ENCODE measurements at regions not wholly inside any gene's neighbourhood (a gene's known extent, or its start where the extent isn't known, plus 50 kb on each side); places are given as distances from the start of the nearest gene placed in this dataset.

GRCh38 chr9:86674487-86674886 lies 272.8 kb downstream of the GAS1 start:
- Histone ChIP-seq H3K27ac (ENCODE audit: low read length) (no peak overlapping the region), H3K4me1 (ENCODE audit: control insufficient read depth in 1 of 2, extremely low read depth in 1 of 2, insufficient read depth in 2 of 2, low read length in 2 of 2) (no peaks in the 10 kb centered on the region), H3K9me3 (no peaks in the 10 kb centered on the region), H3K27me3 (replicated peaks in 1 of 2; ENCODE audit: control insufficient read depth in 2 of 2, extremely low read depth in 1 of 2, insufficient read depth in 2 of 2, low read length in 1 of 2) (no peaks in the 10 kb centered on the region), H3K4me3 (ENCODE audit: control insufficient read depth in 1 of 2, extremely low read depth in 1 of 2, low read length in 1 of 2) (no peak overlapping the region), H3K36me3 (ENCODE audit: control insufficient read depth in 2 of 2, extremely low read depth in 1 of 2, insufficient read depth in 1 of 2, low read length in 1 of 2) (no peaks in the 10 kb centered on the region)
- H3K36me3 Mint-ChIP-seq, result no peaks in the 10 kb centered on the region
- no peak overlapping the region for H3K27ac Mint-ChIP-seq
- ChIA-PET CTCF (no interaction called here), POLR2A (no interaction called here)
- peaks cover 0 to 6% (median 5%) of the 10 kb centered on the region in 3 donors for H3K9me3 Mint-ChIP-seq
- H3K4me3 Mint-ChIP-seq, result no peak overlapping the region
- peaks cover 0 to 7% of the 10 kb centered on the region in 2 donors for H3K27me3 Mint-ChIP-seq
- WGBS (ENCODE audit: insufficient coverage), result 65% methylated on average over 2 of the region's 2 CpGs
- H3K4me1 Mint-ChIP-seq, result no peaks in the 10 kb centered on the region
- DNase-seq, result no peak
- no peak for ATAC-seq (replicated peaks in 1 of 4)

DNA sequence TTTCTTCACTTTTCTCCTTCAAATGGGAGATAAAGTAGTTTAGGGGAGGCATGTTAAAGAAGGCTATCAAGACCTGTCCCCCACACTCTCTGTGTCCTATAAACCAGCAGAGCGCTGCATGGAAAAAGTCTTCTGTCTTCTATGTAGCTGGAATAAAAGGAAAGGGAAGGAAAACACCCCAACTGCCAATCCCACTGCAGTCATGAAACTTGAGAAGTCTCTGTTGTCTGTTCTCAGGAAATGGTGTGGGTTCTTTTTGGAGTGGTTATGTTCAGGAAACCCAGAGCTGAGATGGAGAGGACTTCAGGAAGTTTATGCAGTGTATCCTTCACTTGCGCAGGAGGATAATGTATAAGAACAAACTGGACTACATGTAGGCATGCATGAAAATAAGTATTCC lies 274.3 kb downstream of the GAS1 start:
- Mint-ChIP-seq H3K4me3 (no peak overlapping the region), H3K27me3 (peaks cover 0 to 3% of the 10 kb centered on the region in 2 donors), H3K27ac (no peak overlapping the region), H3K36me3 (no peaks in the 10 kb centered on the region), H3K4me1 (no peaks in the 10 kb centered on the region), H3K9me3 (peaks cover 0 to 6% (median 5%) of the 10 kb centered on the region in 3 donors)
- CTCF ChIA-PET, result no interaction called here
- POLR2A ChIA-PET, result no interaction called here
- DNase-seq (no peak), ATAC-seq (replicated peaks in 1 of 4) (no peak)
- Histone ChIP-seq H3K4me1 (ENCODE audit: control insufficient read depth in 1 of 2, extremely low read depth in 1 of 2, insufficient read depth in 2 of 2, low read length in 2 of 2) (no peaks in the 10 kb centered on the region), H3K27ac (ENCODE audit: low read length) (no peak overlapping the region), H3K27me3 (replicated peaks in 1 of 2; ENCODE audit: control insufficient read depth in 2 of 2, extremely low read depth in 1 of 2, insufficient read depth in 2 of 2, low read length in 1 of 2) (no peaks in the 10 kb centered on the region), H3K9me3 (no peaks in the 10 kb centered on the region), H3K4me3 (ENCODE audit: control insufficient read depth in 1 of 2, extremely low read depth in 1 of 2, low read length in 1 of 2) (no peak overlapping the region), H3K36me3 (ENCODE audit: control insufficient read depth in 2 of 2, extremely low read depth in 1 of 2, insufficient read depth in 1 of 2, low read length in 1 of 2) (no peaks in the 10 kb centered on the region)
- WGBS (ENCODE audit: insufficient coverage), result 80% methylated on average over 1 of the region's 2 CpGs

DNA sequence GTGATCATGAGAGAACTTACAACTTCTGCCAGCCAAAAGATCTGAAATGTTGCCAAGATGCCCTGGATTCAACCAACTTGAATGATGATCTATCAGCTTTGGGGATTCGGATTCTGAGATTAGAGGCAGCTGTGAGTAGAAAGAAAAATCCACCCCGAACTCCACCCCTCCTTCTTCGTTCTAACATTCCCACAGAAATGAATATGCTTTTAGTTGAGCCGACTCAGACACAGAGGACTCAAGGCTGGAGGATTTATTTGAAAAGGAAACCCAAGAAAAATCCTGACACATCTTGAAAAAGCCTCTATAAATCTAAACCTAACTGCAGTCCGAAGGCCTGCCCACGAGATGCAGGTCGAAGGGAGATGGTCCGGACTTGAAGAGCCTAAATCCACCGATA lies 275.0 kb downstream of the GAS1 start:
- H3K27me3 Mint-ChIP-seq, result peaks cover 0 to 3% of the 10 kb centered on the region in 2 donors

DNA sequence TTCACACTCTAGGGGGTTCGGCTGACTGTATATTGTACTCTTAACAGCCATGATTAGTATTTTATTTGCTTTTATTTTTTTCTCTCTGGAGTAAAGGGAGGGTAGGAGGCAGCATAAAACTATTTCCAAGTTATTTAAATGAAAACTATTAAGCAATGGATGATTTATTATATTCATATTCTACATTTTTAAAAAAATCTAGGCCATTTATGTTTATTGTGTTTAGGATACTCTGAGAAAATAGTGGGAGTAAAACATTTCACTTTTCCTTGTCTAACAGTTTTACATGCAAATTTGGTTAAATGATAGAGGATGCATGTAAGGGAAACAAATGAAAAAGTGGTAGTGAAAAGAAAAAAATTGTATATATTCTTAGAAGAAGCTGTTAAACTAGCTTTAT lies 276.3 kb downstream of the GAS1 start:
- ChIA-PET POLR2A (interaction anchor here in 1 of 2 donors (1.1 kb wide), 1 partner anchor 11 kb away, joined by 3 read pairs; no protein-coding TSS in a partner anchor), CTCF (no interaction called here)
- Histone ChIP-seq H3K4me1 (ENCODE audit: control insufficient read depth in 1 of 2, extremely low read depth in 1 of 2, insufficient read depth in 2 of 2, low read length in 2 of 2) (peaks cover 0 to 10% of the 10 kb centered on the region in 2 experiments), H3K27me3 (replicated peaks in 1 of 2; ENCODE audit: control insufficient read depth in 2 of 2, extremely low read depth in 1 of 2, insufficient read depth in 2 of 2, low read length in 1 of 2) (peaks cover 0 to 4% of the 10 kb centered on the region in 2 experiments), H3K4me3 (ENCODE audit: control insufficient read depth in 1 of 2, extremely low read depth in 1 of 2, low read length in 1 of 2) (no peak overlapping the region), H3K9me3 (no peaks in the 10 kb centered on the region), H3K27ac (ENCODE audit: low read length) (no peak overlapping the region), H3K36me3 (ENCODE audit: control insufficient read depth in 2 of 2, extremely low read depth in 1 of 2, insufficient read depth in 1 of 2, low read length in 1 of 2) (no peaks in the 10 kb centered on the region)
- ATAC-seq (replicated peaks in 1 of 4), result no peak
- Mint-ChIP-seq H3K9me3 (peaks cover 0 to 6% (median 5%) of the 10 kb centered on the region in 3 donors), H3K4me1 (peaks cover 0 to 2% (median 0%) of the 10 kb centered on the region in 3 donors), H3K27me3 (peaks cover 6 to 9% of the 10 kb centered on the region in 2 donors), H3K27ac (no peak overlapping the region), H3K4me3 (no peak overlapping the region), H3K36me3 (no peaks in the 10 kb centered on the region)
- WGBS (ENCODE audit: insufficient coverage), result no CpG with 5 or more reads among the region's 1 CpG
- no peak for DNase-seq

More for the DNA sequence above, 275.0 kb downstream of the GAS1 start:
- H3K27me3 ChIP-seq (replicated peaks in 1 of 2; ENCODE audit: control insufficient read depth in 2 of 2, extremely low read depth in 1 of 2, insufficient read depth in 2 of 2, low read length in 1 of 2), result no peaks in the 10 kb centered on the region
- no peaks in the 10 kb centered on the region for H3K36me3 Mint-ChIP-seq
- POLR2A ChIA-PET, result no interaction called here
- no peak overlapping the region for H3K27ac ChIP-seq (ENCODE audit: low read length)
- WGBS (ENCODE audit: insufficient coverage), result 90% methylated on average over 5 of the region's 9 CpGs
- H3K4me3 Mint-ChIP-seq, result no peak overlapping the region
- H3K27ac Mint-ChIP-seq, result no peak overlapping the region
- H3K4me3 ChIP-seq (ENCODE audit: control insufficient read depth in 1 of 2, extremely low read depth in 1 of 2, low read length in 1 of 2), result no peak overlapping the region
- no peaks in the 10 kb centered on the region for H3K36me3 ChIP-seq (ENCODE audit: control insufficient read depth in 2 of 2, extremely low read depth in 1 of 2, insufficient read depth in 1 of 2, low read length in 1 of 2)
- CTCF ChIA-PET, result no interaction called here
- no peaks in the 10 kb centered on the region for H3K4me1 ChIP-seq (ENCODE audit: control insufficient read depth in 1 of 2, extremely low read depth in 1 of 2, insufficient read depth in 2 of 2, low read length in 2 of 2)
- H3K9me3 ChIP-seq, result no peaks in the 10 kb centered on the region
- no peak for DNase-seq
- H3K9me3 Mint-ChIP-seq, result peaks cover 0 to 6% (median 5%) of the 10 kb centered on the region in 3 donors
- ATAC-seq (replicated peaks in 1 of 4), result no peak
- H3K4me1 Mint-ChIP-seq, result no peaks in the 10 kb centered on the region

DNA sequence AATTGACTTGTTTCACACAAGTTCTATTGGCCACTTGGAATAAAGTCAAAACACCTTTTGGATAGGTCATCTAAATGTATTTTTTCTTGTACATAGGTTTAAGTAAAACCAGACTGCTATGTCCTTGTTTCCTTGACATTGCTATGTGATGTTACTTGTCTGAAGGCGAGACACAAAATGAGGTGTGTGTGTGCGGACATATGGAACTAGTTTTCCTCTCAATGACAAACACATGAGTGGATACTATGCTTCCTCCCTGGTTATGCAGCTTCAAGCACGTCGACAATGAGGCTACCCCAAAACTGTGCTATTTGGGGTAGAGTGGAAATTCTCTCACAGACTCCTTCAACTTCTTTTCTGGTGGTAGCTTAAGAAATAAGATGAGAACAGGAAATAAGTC lies 276.8 kb downstream of the GAS1 start:
- Histone ChIP-seq H3K36me3 (ENCODE audit: control insufficient read depth in 2 of 2, extremely low read depth in 1 of 2, insufficient read depth in 1 of 2, low read length in 1 of 2) (no peaks in the 10 kb centered on the region), H3K4me1 (ENCODE audit: control insufficient read depth in 1 of 2, extremely low read depth in 1 of 2, insufficient read depth in 2 of 2, low read length in 2 of 2) (peaks cover 0 to 10% of the 10 kb centered on the region in 2 experiments), H3K4me3 (ENCODE audit: control insufficient read depth in 1 of 2, extremely low read depth in 1 of 2, low read length in 1 of 2) (no peak overlapping the region), H3K27me3 (replicated peaks in 1 of 2; ENCODE audit: control insufficient read depth in 2 of 2, extremely low read depth in 1 of 2, insufficient read depth in 2 of 2, low read length in 1 of 2) (peaks cover 0 to 4% of the 10 kb centered on the region in 2 experiments), H3K9me3 (no peaks in the 10 kb centered on the region), H3K27ac (ENCODE audit: low read length) (no peak overlapping the region)
- Mint-ChIP-seq H3K27me3 (peaks cover 6 to 9% of the 10 kb centered on the region in 2 donors), H3K27ac (no peak overlapping the region), H3K4me1 (peaks cover 0 to 2% (median 0%) of the 10 kb centered on the region in 3 donors), H3K36me3 (no peaks in the 10 kb centered on the region), H3K9me3 (peaks cover 0 to 6% (median 5%) of the 10 kb centered on the region in 3 donors), H3K4me3 (no peak overlapping the region)
- DNase-seq (no peak), ATAC-seq (replicated peaks in 1 of 4) (no peak)
- WGBS (ENCODE audit: insufficient coverage), result no CpG with 5 or more reads among the region's 4 CpGs
- CTCF ChIA-PET, result no interaction called here
- POLR2A ChIA-PET, result interaction anchor here in 1 of 2 donors (1.1 kb wide), 1 partner anchor 11 kb away, joined by 3 read pairs; no protein-coding TSS in a partner anchor

DNA sequence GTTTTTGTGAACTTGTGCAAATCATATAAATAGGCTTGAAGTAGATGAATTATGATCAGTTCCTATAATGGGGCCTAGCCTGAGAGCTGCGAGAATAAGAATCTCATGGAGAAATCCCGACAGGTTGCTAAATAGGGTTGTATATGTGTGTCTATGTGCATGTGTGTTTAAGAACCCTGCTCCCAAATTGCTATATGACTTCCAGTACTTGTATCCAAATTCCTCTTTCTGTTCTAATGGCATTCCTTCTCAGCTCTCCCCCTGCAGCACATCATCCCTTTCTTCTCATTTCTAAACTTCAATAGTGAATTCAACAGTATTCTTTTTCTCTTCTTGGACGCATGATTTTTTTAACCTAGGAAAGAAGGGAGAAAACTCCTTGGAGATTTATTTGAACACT lies 277.2 kb downstream of the GAS1 start:
- H3K27ac ChIP-seq (ENCODE audit: low read length), result no peak overlapping the region
- Mint-ChIP-seq H3K4me3 (no peak overlapping the region), H3K27ac (no peak overlapping the region), H3K4me1 (peaks cover 0 to 2% (median 0%) of the 10 kb centered on the region in 3 donors), H3K27me3 (peaks cover 6 to 7% of the 10 kb centered on the region in 2 donors), H3K36me3 (no peaks in the 10 kb centered on the region), H3K9me3 (peaks cover 0 to 6% (median 5%) of the 10 kb centered on the region in 3 donors)
- H3K36me3 ChIP-seq (ENCODE audit: control insufficient read depth in 2 of 2, extremely low read depth in 1 of 2, insufficient read depth in 1 of 2, low read length in 1 of 2), result no peaks in the 10 kb centered on the region
- no CpG with 5 or more reads among the region's 3 CpGs for WGBS (ENCODE audit: insufficient coverage)
- CTCF ChIA-PET, result no interaction called here
- H3K4me1 ChIP-seq (ENCODE audit: control insufficient read depth in 1 of 2, extremely low read depth in 1 of 2, insufficient read depth in 2 of 2, low read length in 2 of 2), result peaks cover 0 to 10% of the 10 kb centered on the region in 2 experiments
- POLR2A ChIA-PET, result interaction anchor here in 1 of 2 donors (1.1 kb wide), 1 partner anchor 10 kb away, joined by 3 read pairs; no protein-coding TSS in a partner anchor
- ATAC-seq (replicated peaks in 1 of 4), result no peak
- H3K4me3 ChIP-seq (ENCODE audit: control insufficient read depth in 1 of 2, extremely low read depth in 1 of 2, low read length in 1 of 2), result no peak overlapping the region
- peaks cover 0 to 4% of the 10 kb centered on the region in 2 experiments for H3K27me3 ChIP-seq (replicated peaks in 1 of 2; ENCODE audit: control insufficient read depth in 2 of 2, extremely low read depth in 1 of 2, insufficient read depth in 2 of 2, low read length in 1 of 2)
- no peak for DNase-seq
- H3K9me3 ChIP-seq, result no peaks in the 10 kb centered on the region

DNA sequence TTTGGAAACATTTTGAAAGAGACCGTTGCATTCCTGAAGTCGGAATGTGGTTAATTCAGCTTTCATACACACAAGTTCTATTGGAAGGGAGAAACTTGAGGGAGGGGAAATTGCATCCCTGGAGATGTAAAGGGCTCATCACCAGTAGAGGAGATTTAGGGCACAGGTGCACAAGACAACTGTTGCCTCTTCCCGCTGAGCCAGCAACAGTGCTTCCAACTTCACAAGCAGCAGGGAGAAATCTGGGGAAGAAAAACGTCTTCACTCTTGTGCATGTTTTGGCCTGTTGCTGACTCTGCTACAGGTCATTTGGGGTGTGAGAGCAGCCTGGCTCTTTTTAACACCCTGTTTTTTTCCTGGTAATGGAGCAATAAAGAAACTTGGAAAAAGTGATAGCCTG lies 277.9 kb downstream of the GAS1 start:
- Mint-ChIP-seq H3K4me1 (peaks cover 0 to 2% (median 0%) of the 10 kb centered on the region in 3 donors), H3K9me3 (peaks cover 0 to 6% (median 5%) of the 10 kb centered on the region in 3 donors), H3K4me3 (no peak overlapping the region), H3K27ac (no peak overlapping the region), H3K36me3 (no peaks in the 10 kb centered on the region), H3K27me3 (peaks cover 6 to 10% of the 10 kb centered on the region in 2 donors)
- Histone ChIP-seq H3K27me3 (replicated peaks in 1 of 2; ENCODE audit: control insufficient read depth in 2 of 2, extremely low read depth in 1 of 2, insufficient read depth in 2 of 2, low read length in 1 of 2) (peaks cover 0 to 9% of the 10 kb centered on the region in 2 experiments), H3K9me3 (no peaks in the 10 kb centered on the region), H3K36me3 (ENCODE audit: control insufficient read depth in 2 of 2, extremely low read depth in 1 of 2, insufficient read depth in 1 of 2, low read length in 1 of 2) (no peaks in the 10 kb centered on the region), H3K4me1 (ENCODE audit: control insufficient read depth in 1 of 2, extremely low read depth in 1 of 2, insufficient read depth in 2 of 2, low read length in 2 of 2) (peaks cover 0 to 10% of the 10 kb centered on the region in 2 experiments), H3K4me3 (ENCODE audit: control insufficient read depth in 1 of 2, extremely low read depth in 1 of 2, low read length in 1 of 2) (no peak overlapping the region), H3K27ac (ENCODE audit: low read length) (no peak overlapping the region)
- CTCF ChIA-PET, result no interaction called here
- POLR2A ChIA-PET, result no interaction called here
- ATAC-seq (replicated peaks in 1 of 4), result no peak
- WGBS (ENCODE audit: insufficient coverage), result no CpG with 5 or more reads among the region's 4 CpGs
- no peak for DNase-seq
